Gastrocnemius medialis (tissue), 4 donors: ENCODE measurements at regions not wholly inside any gene's neighbourhood (a gene's known extent, or its start where the extent isn't known, plus 50 kb on each side); places are given as distances from the start of the nearest gene placed in this dataset.

Source experiments
- CTCF ChIP-seq, 5 experiments: fragments of 450-650 bp in 3 of 5; fragments of 200-600 bp in 2 of 5; sonication (generic) in 2 of 5; IDR thresholded peaks in 4 of 5; conservative IDR thresholded peaks in 1 of 5; 1 replicate in 4 of 5; 2 replicates in 1 of 5; pipeline ENCODE4 v1.5.1; 2016 to 2019; ENCODE audit warnings: antibody characterized with exemption in 5 of 5, mild to moderate bottlenecking in 3 of 5, moderate library complexity in 3 of 5
- POLR2A ChIP-seq, 2 donors: fragments of 450-650 bp; IDR thresholded peaks; one replicate each; pipeline ENCODE4 v1.6.1; 2017; ENCODE audit warnings: antibody characterized with exemption in 2 of 2, mild to moderate bottlenecking in 2 of 2, moderate library complexity in 2 of 2

GRCh38 chr16:14331020-14331419 is 259.9 kb downstream of the MRTFB start:
- TF ChIP-seq CTCF (IDR thresholded peaks at IDR 0.05 in 4 of 5, conservative IDR thresholded peaks at IDR 0.05 in 1 of 5) (no peak), POLR2A (IDR thresholded peaks at IDR 0.05) (no peak)
